NCI-H2171 (cell line): ENCODE measurements at regions not wholly inside any gene's neighbourhood (a gene's known extent, or its start where the extent isn't known, plus 50 kb on each side); places are given as distances from the start of the nearest gene placed in this dataset.

ENCODE experiments used
- DNase-seq: peaks from one replicate; lab custom pipeline; 2025; lab: John Stamatoyannopoulos, UW

- DNase-seq, result no peak
Observed at GRCh38 chr21:32216293-32216692, 62.6 kb downstream of the MIS18A start.

DNA sequence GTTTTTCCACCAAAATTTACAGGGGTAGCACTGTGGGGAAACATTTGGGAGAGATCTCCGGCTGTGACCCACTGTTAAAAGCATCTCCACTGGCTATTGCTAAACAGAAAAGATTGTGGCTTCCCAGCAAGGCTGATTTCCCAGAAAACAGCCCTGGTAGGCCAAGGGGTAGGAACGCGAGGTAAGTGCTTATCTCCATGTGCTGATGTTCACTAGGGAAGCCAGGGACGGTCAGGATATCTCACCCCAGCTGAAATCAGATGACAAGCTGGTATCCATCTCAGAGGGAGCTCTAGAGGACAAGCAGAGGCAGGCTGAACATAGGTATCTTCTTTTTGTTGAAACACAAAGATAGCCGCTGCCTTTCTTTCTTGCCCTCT, 63.6 kb downstream of the MIS18A start:
- no peak for DNase-seq

DNA sequence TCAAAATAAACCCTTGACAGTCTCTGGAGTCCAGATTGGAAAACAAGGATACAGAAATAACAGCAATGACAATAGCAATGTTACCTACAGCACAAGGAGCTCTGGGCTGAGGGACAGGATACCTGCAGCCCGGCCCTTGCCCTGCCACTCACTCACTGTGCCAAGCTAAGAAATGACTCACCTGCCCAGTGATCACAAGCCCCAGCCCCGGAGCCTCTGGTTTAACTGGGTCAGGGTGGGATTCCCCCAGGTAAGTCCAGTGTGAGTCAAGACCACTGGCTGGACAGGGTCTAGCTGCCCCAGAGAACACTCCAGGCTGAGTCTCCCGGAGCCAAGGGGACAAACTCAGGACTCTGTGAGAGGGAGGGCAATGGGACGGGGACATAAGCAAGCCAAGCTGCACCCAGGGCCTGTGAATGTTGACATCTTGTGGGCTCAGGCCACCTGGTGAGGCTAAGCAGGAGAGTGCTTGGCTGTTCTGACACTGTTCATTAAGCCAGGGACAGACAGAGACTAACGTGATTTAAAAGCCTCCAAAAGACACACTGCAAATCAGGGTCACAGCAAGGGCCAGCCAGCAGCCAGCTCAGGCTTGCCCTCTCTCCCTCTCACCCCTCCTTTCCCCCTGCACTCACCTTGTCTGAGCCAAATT, 64.1 kb downstream of the MIS18A start:
- DNase-seq, result no peak

DNA sequence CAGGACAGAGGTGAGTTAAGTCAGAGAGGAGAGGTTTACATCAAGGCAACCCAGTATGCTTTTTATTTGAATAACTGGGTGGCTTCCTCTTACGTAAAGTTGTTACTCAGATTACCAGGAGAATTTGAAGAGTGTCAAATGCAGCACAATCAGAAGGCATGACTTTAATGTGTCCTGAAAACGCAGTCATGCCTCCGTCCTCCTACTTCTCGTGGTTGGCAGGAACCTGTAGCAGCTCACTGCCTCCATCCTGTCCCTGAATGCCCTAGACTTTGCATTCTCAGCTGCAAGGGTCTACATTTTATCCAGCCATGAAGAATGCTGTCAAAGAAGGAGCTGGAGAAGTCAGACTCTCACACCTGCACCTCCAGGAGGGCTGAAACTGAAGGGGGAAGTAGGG, 66.7 kb downstream of the MIS18A start:
- no peak for DNase-seq

DNA sequence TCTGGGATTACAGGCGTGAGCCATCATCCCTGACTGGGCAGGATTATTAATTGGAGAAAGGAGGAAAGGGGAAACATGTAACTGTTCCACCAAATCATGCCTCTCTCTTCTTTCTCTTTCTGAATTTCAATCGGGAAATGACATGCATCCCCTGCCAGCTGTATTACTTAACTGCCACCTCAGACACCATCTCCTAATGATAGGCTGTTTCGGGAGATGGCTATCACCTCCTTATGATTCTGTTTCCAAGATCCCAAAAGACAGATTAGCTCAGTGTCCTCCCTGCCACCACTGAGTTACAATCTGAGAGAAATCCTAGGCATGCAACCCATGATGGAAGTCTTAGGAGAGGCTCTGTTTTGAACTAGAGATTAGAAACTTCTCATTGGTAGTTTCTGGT, 67.5 kb downstream of the MIS18A start:
- DNase-seq, result no peak

- no peak for DNase-seq
Observed at GRCh38 chr21:32209580-32209979, 69.3 kb downstream of the MIS18A start.

- peak; percentile 58 for DNase-seq
Observed at GRCh38 chr21:32207406-32207716, 71.5 kb downstream of the MIS18A start.

GRCh38 chr21:32206631-32207405, 72.0 kb downstream of the MIS18A start:
- DNase-seq, result no peak

GRCh38 chr21:32203877-32204480, 74.9 kb downstream of the MIS18A start:
- no peak for DNase-seq

DNA sequence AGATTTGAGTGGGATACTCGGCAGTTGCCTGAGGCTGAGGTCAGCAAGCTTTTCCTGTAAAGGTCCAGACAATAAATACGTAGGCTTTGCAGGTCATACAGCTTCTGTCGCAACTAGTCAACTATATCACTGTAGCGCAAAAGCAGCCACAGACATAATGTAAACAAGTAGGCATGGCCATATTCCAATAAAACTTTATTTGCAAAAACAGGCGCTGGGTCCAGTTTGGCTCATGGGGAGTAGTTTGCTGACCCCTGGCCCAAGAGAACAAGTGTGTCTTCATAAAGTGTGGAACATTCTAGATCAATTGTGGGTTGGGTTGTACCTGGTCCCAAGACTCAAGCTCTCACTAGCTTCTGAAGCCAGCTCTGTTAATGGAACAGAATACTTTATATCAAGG, 78.8 kb downstream of the MIS18A start:
- DNase-seq, result no peak

DNA sequence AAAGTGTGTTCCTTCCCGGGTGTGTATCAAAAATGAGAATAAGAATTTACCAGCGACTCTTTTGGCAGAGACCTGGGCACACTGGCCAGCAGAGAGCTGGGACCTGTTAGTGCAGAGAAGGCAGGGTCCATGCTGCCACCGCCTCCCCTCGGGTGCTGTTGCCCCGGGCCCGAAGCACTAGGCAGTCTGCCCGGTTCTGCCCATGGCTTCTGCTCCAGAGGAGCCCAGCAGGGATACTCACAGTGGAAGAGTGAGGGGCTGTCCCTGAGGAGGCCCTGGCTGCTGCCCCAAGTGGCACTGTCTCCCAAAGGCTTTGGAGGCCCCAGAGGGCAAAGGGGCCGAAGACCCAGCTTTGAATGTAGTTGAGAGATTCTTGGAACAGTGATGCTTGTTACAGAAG, 80.5 kb downstream of the MIS18A start:
- DNase-seq, result no peak

GRCh38 chr21:32197896-32198295, 81.0 kb downstream of the MIS18A start:
- DNase-seq, result peak; percentile 36

GRCh38 chr21:32196001-32196400, 82.8 kb downstream of the MIS18A start:
- DNase-seq, result no peak

DNA sequence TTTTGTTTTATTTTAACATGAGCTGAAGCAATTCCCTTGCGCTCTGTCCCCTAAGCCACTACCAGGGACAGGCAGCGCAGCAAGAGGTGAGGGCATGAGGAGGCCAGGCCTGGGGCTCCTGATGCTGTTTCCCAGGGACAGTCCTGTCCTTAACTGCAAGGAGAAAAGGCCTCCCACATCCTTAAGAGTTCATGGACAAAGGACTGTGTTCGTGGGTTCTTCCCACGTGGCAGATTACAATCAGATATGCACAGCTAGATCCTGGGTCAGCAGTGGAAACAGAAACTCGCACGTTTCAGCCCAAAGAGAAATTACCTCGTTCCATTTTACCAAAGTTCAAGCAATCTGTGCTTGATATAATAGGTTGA, 85.8 kb downstream of the MIS18A start:
- no peak for DNase-seq

- no peak for DNase-seq
Observed at GRCh38 chr21:32192291-32193097, 86.4 kb downstream of the MIS18A start.

DNA sequence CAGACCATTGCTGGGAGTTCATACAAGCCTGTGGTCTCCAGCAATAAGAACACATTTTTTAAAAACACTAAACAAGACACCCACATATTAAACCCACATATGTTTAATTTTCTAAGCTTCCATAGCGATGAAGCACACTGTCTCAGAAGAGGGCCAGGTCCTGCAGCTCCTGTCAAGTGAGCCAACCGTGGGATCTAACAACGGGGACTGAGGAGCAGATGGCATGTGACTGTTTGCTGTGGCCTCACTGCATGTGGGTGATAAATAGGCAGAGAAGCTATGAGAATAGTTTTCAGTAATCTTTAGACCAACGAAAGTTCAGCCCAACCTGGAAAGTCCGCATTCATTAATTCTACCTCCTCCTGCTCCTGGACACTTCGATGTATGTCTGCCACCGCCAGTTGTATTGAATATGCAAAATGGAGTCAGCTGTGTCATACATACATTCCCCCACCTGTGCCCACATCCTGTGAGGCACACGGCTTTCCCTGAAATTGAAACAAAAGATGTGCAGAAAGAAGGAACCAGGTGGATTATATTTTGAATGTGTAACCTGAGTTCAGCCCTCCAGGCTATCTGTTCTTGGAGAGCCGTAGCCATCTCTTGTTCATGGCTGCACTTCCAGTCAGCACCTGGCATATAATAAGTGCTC, 88.2 kb downstream of the MIS18A start:
- no peak for DNase-seq

DNA sequence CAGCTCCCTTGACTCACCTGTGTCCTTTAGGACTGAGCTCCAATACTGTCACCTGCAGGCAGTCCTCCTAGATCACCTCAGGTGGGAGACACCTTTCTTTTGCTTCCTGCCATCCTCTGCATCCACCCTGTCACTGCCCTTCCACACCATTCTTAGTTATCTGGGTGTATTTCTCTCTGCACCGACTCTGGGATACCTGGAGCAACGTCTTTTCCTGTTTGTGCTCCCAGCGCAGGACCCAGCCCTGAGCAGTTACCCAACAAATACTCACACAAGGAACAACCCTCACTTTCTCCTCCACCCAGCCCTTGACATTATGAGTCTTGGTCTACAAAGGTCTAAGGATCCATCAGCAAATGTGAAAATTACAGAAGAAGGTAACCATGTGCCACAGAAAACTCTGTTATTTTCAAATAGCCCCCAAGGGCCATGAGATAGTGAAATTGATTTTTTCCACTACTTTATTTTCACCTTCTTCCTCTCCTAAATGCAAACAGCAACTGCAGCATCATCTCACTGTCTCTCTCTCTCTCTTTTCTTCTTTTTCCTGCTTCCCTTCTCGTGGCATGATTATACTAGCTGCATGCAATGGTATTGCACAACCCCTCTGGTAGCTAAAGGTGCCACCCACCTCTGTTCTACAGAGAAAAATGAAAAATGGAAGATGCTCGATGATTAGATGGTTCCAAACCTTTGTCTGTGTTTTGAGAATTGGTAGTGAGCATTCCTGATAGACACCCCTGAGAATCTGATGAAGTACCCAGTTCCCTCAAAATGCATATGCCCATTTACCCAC, 89.0 kb downstream of the MIS18A start:
- no peak for DNase-seq

DNA sequence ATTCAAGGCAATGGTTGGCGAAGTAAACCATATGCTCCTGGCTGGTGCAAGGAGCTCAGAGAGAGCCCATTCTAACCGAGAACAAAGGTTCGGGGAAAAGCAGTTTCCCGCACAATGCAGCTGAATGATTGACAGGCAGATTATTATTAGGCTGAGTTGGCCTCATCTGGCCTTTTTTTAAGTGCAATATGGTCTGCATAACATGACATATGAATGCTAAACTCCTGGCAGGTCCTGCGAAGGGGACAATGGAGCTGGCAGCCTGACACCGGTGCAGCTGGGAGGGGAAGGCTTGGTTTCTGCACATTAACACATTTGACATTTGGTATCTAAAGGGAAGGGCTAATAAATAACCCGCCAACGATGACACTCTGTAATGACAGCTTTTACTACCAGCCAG, 92.0 kb downstream of the MIS18A start:
- DNase-seq, result peak; percentile 63

DNA sequence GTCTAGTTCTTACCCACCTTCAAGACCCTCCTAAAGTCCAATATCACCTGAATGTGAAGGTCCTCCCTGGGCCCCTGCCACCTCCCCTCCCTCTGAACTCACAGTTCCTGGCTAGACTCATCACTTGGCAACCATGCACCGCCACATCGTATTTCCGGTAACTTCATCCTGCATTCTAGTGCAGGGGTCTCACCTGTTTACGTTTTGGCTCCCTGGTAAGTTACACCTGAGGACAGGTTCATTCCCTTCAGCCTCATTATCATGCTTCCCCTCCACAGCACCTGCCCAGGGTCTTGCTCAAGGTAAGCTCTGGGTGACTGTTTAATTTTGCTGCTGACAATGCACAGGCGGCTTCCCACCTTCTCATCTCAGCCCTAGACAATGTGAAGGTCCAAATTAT, 93.1 kb downstream of the MIS18A start:
- no peak for DNase-seq

GRCh38 chr21:32185103-32185502, 93.7 kb downstream of the MIS18A start:
- no peak for DNase-seq

DNA sequence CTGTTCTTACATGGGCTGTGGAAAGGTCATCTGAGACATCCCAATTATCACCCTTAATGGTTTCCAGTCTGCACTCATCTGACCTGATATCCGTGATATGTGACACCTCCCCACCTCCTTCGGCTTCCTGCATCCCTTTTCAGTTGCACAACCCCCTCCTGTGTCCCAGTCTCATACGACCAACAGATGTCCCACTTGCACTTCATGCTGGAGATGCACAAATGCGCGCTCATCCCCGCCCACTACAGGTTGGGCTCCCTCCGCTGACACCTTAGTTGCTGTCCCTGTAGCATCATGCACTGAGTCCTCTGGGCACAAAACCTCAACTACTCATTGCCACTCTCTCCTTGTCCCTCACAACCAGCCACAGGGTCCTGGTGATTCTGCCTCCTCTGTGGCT, 94.4 kb downstream of the MIS18A start:
- DNase-seq, result peak; percentile 69
